Memory B cell (primary cell): ENCODE measurements at regions not wholly inside any gene's neighbourhood (a gene's known extent, or its start where the extent isn't known, plus 50 kb on each side); places are given as distances from the start of the nearest gene placed in this dataset.

ENCODE experiments used
- ATAC-seq: fragments of 150-1000 bp; cut with Tn5 transposase; 2 replicates; pipeline ENCODE4 v1.10.0; 2021; ENCODE audit warnings: low read depth, mild to moderate bottlenecking, moderate library complexity
- DNase-seq, 2 donors: peaks; one replicate each; pipeline ENCODE4 v3.0.0; 2022; ENCODE audit warnings: low spot score in 2 of 2
- H3K27ac Mint-ChIP-seq: one replicate; pipeline ENCODE4 v1.8.0; 2022; ENCODE audit warnings: mild to moderate bottlenecking, moderate library complexity, mixed read lengths
- H3K27me3 Mint-ChIP-seq: one replicate; pipeline ENCODE4 v1.8.0; 2022; ENCODE audit warnings: mixed read lengths
- H3K36me3 Mint-ChIP-seq: one replicate; pipeline ENCODE4 v1.8.0; 2022; ENCODE audit warnings: mild to moderate bottlenecking, mixed read lengths
- H3K4me1 Mint-ChIP-seq: one replicate; pipeline ENCODE4 v1.8.0; 2022; ENCODE audit warnings: mixed read lengths
- H3K4me3 Mint-ChIP-seq: one replicate; pipeline ENCODE4 v1.8.0; 2022; ENCODE audit warnings: mild to moderate bottlenecking, moderate library complexity, mixed read lengths
- H3K9me3 Mint-ChIP-seq: one replicate; pipeline ENCODE4 v1.8.0; 2022; ENCODE audit warnings: mixed read lengths

GRCh38 chr4:175460414-175460813 lies 351.6 kb downstream of the GPM6A start:
- Mint-ChIP-seq H3K27me3 (no peaks in the 10 kb centered on the region), H3K4me3 (no peak overlapping the region), H3K36me3 (no peaks in the 10 kb centered on the region), H3K9me3 (peaks cover 8% of the 10 kb centered on the region), H3K4me1 (peaks cover 11% of the 10 kb centered on the region), H3K27ac (no peak overlapping the region)
- ATAC-seq = no peak
- DNase-seq = no peak

- no peak overlapping the region for H3K27ac Mint-ChIP-seq
- no peak for DNase-seq
- no peaks in the 10 kb centered on the region for H3K36me3 Mint-ChIP-seq
- H3K9me3 Mint-ChIP-seq = peaks cover 8% of the 10 kb centered on the region
- peaks cover 2% of the 10 kb centered on the region for H3K4me1 Mint-ChIP-seq
- H3K27me3 Mint-ChIP-seq = no peaks in the 10 kb centered on the region
- no peak for ATAC-seq
- no peak overlapping the region for H3K4me3 Mint-ChIP-seq
Measured at GRCh38 chr4:175469514-175469913, 342.6 kb downstream of the GPM6A start.

GRCh38 chr4:175470131-175470530 lies 341.9 kb downstream of the GPM6A start:
- Mint-ChIP-seq H3K27ac (no peak overlapping the region), H3K4me3 (no peak overlapping the region), H3K36me3 (no peaks in the 10 kb centered on the region), H3K27me3 (no peaks in the 10 kb centered on the region), H3K9me3 (peaks cover 7% of the 10 kb centered on the region), H3K4me1 (peaks cover 2% of the 10 kb centered on the region)
- DNase-seq (no peak), ATAC-seq (no peak)

- no peak for DNase-seq
Measured at GRCh38 chr4:175480404-175480803, 331.7 kb downstream of the GPM6A start.

GRCh38 chr4:175499735-175500352 lies 312.2 kb downstream of the GPM6A start:
- Mint-ChIP-seq H3K9me3 (peaks cover 8% of the 10 kb centered on the region), H3K27me3 (no peaks in the 10 kb centered on the region), H3K4me1 (no peaks in the 10 kb centered on the region), H3K36me3 (peaks cover 2% of the 10 kb centered on the region), H3K4me3 (no peak overlapping the region), H3K27ac (no peak overlapping the region)
- DNase-seq (no peak), ATAC-seq (no peak)

More at GRCh38 chr4:175480404-175480803, 331.7 kb downstream of the GPM6A start:
- no peak for ATAC-seq
- no peaks in the 10 kb centered on the region for H3K36me3 Mint-ChIP-seq
- H3K4me3 Mint-ChIP-seq = no peak overlapping the region
- no peaks in the 10 kb centered on the region for H3K27me3 Mint-ChIP-seq
- H3K9me3 Mint-ChIP-seq = no peaks in the 10 kb centered on the region
- no peaks in the 10 kb centered on the region for H3K4me1 Mint-ChIP-seq
- no peak overlapping the region for H3K27ac Mint-ChIP-seq

GRCh38 chr4:175504318-175504717 lies 307.7 kb downstream of the GPM6A start:
- Mint-ChIP-seq H3K9me3 (peaks cover 8% of the 10 kb centered on the region), H3K27me3 (no peaks in the 10 kb centered on the region), H3K36me3 (peaks cover 3% of the 10 kb centered on the region), H3K4me1 (no peaks in the 10 kb centered on the region), H3K27ac (no peak overlapping the region), H3K4me3 (no peak overlapping the region)
- ATAC-seq (no peak), DNase-seq (no peak)

GRCh38 chr4:175509320-175509719 lies 302.7 kb downstream of the GPM6A start:
- Mint-ChIP-seq H3K36me3 (peaks cover 2% of the 10 kb centered on the region), H3K27me3 (no peaks in the 10 kb centered on the region), H3K4me1 (no peaks in the 10 kb centered on the region), H3K4me3 (no peak overlapping the region), H3K27ac (no peak overlapping the region), H3K9me3 (peaks cover 5% of the 10 kb centered on the region)
- DNase-seq (no peak), ATAC-seq (no peak)

GRCh38 chr4:175511861-175512260 lies 300.2 kb downstream of the GPM6A start:
- Mint-ChIP-seq H3K9me3 (peaks cover 5% of the 10 kb centered on the region), H3K4me1 (no peaks in the 10 kb centered on the region), H3K36me3 (peaks cover 2% of the 10 kb centered on the region), H3K27me3 (no peaks in the 10 kb centered on the region), H3K4me3 (no peak overlapping the region), H3K27ac (no peak overlapping the region)
- DNase-seq (no peak), ATAC-seq (no peak)

- ATAC-seq (no peak), DNase-seq (no peak)
- Mint-ChIP-seq H3K4me1 (no peaks in the 10 kb centered on the region), H3K27ac (no peak overlapping the region), H3K9me3 (peaks cover 1% of the 10 kb centered on the region), H3K4me3 (no peak overlapping the region), H3K36me3 (no peaks in the 10 kb centered on the region), H3K27me3 (no peaks in the 10 kb centered on the region)
Measured at GRCh38 chr4:175514174-175514573, 297.9 kb downstream of the GPM6A start.

- Mint-ChIP-seq H3K9me3 (peaks cover 3% of the 10 kb centered on the region), H3K4me3 (no peak overlapping the region), H3K27me3 (no peaks in the 10 kb centered on the region), H3K36me3 (peaks cover 3% of the 10 kb centered on the region), H3K27ac (no peak overlapping the region), H3K4me1 (peaks cover 4% of the 10 kb centered on the region)
- DNase-seq = no peak
- no peak for ATAC-seq
Measured at GRCh38 chr4:175530655-175531054, 281.4 kb downstream of the GPM6A start.

- Mint-ChIP-seq H3K4me1 (peaks cover 4% of the 10 kb centered on the region), H3K27ac (no peak overlapping the region), H3K4me3 (no peak overlapping the region), H3K9me3 (peaks cover 3% of the 10 kb centered on the region), H3K27me3 (no peaks in the 10 kb centered on the region), H3K36me3 (peaks cover 3% of the 10 kb centered on the region)
- DNase-seq = no peak
- no peak for ATAC-seq
Measured at GRCh38 chr4:175531405-175532091, 280.5 kb downstream of the GPM6A start.

- Mint-ChIP-seq H3K4me3 (no peak overlapping the region), H3K27me3 (no peaks in the 10 kb centered on the region), H3K4me1 (no peaks in the 10 kb centered on the region), H3K36me3 (peaks cover 3% of the 10 kb centered on the region), H3K27ac (no peak overlapping the region), H3K9me3 (peaks cover under 1% of the 10 kb centered on the region)
- DNase-seq = peak in 1 of 2 donors; percentile 32
- peak; percentile 49 for ATAC-seq
Measured at GRCh38 chr4:175536852-175537453, 275.1 kb downstream of the GPM6A start.

GRCh38 chr4:175539498-175539897 lies 272.6 kb downstream of the GPM6A start:
- DNase-seq (no peak), ATAC-seq (no peak)
- H3K4me3 Mint-ChIP-seq = no peak overlapping the region
- H3K27ac Mint-ChIP-seq = no peak overlapping the region
- H3K4me1 Mint-ChIP-seq = no peaks in the 10 kb centered on the region
- no peaks in the 10 kb centered on the region for H3K27me3 Mint-ChIP-seq
- H3K36me3 Mint-ChIP-seq = peaks cover under 1% of the 10 kb centered on the region
- H3K9me3 Mint-ChIP-seq = no peaks in the 10 kb centered on the region

GRCh38 chr4:175540151-175540550 lies 271.9 kb downstream of the GPM6A start:
- H3K36me3 Mint-ChIP-seq = no peaks in the 10 kb centered on the region
- no peaks in the 10 kb centered on the region for H3K4me1 Mint-ChIP-seq
- no peaks in the 10 kb centered on the region for H3K9me3 Mint-ChIP-seq
- no peaks in the 10 kb centered on the region for H3K27me3 Mint-ChIP-seq
- no peak overlapping the region for H3K27ac Mint-ChIP-seq
- DNase-seq (no peak), ATAC-seq (no peak)
- no peak overlapping the region for H3K4me3 Mint-ChIP-seq
